ENCODE measurements at regions not wholly inside any gene's neighbourhood (a gene's known extent, or its start where the extent isn't known, plus 50 kb on each side); places are given as distances from the start of the nearest gene placed in this dataset.

- no peaks in the 10 kb centered on the region for H3K36me3 ChIP-seq
- no peaks in the 10 kb centered on the region for H3K9me3 ChIP-seq
- H3K4me1 ChIP-seq (replicated peaks) = no peaks in the 10 kb centered on the region
- no peak overlapping the region for H3K27ac ChIP-seq
- DNase-seq (ENCODE audit: low spot score) = no peak
- WGBS = 19% methylated on average over 2 of the region's 2 CpGs
- TF ChIP-seq POLR2AphosphoS5 (IDR thresholded peaks at IDR 0.05) (no peak), POLR2A (IDR thresholded peaks at IDR 0.05) (no peak), CTCF (IDR thresholded peaks at IDR 0.05) (no peak)
- intact Hi-C loops (cut with DNase I) = no loop called here
- no peak overlapping the region for H3K4me3 ChIP-seq
- no peaks in the 10 kb centered on the region for H3K27me3 ChIP-seq (replicated peaks; ENCODE audit: insufficient read depth)
These were observed 70.6 kb upstream of the C3orf80 start for GRCh38 chr3:160154596-160154995.

GRCh38 chr3:160157321-160157720, 67.9 kb upstream of the C3orf80 start:
- 100% methylated on average over 1 of the region's 1 CpG for WGBS
- H3K4me1 ChIP-seq (replicated peaks) = no peaks in the 10 kb centered on the region
- H3K4me3 ChIP-seq = no peak overlapping the region
- H3K27ac ChIP-seq = no peak overlapping the region
- no peaks in the 10 kb centered on the region for H3K36me3 ChIP-seq
- no peak for DNase-seq (ENCODE audit: low spot score)
- TF ChIP-seq POLR2AphosphoS5 (IDR thresholded peaks at IDR 0.05) = no peak
- no peak for TF ChIP-seq CTCF (IDR thresholded peaks at IDR 0.05)
- TF ChIP-seq POLR2A (IDR thresholded peaks at IDR 0.05) = no peak
- no peaks in the 10 kb centered on the region for H3K9me3 ChIP-seq
- H3K27me3 ChIP-seq (replicated peaks; ENCODE audit: insufficient read depth) = no peaks in the 10 kb centered on the region
- intact Hi-C loops (cut with DNase I) = no loop called here

DNA sequence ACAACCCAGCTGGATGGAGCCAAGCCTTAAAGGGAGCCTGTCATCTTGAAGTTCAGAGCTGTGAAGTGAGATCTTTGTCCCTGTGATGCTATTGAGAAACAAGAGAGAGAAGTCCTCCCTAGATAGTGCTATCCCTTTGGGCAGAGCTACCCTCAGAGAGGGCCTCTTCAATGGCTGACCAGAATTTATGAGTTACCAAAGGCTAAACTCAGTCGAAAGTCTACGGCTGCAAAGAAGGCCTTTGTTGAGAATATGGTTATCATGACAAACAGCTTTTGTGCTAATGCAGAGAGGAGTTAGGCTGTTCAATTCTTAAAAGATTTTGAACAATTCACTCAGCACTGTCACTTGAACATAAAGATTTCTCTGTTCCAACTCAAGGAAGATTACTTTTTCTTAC, 65.9 kb upstream of the C3orf80 start:
- H3K4me3 ChIP-seq = no peak overlapping the region
- H3K36me3 ChIP-seq = no peaks in the 10 kb centered on the region
- no peak overlapping the region for H3K27ac ChIP-seq
- DNase-seq (ENCODE audit: low spot score) = no peak
- 88% methylated on average over 2 of the region's 2 CpGs for WGBS
- TF ChIP-seq POLR2AphosphoS5 (IDR thresholded peaks at IDR 0.05) (no peak), POLR2A (IDR thresholded peaks at IDR 0.05) (no peak), CTCF (IDR thresholded peaks at IDR 0.05) (no peak)
- no peaks in the 10 kb centered on the region for H3K4me1 ChIP-seq (replicated peaks)
- no peaks in the 10 kb centered on the region for H3K27me3 ChIP-seq (replicated peaks; ENCODE audit: insufficient read depth)
- no peaks in the 10 kb centered on the region for H3K9me3 ChIP-seq
- intact Hi-C loops (cut with DNase I) = no loop called here

- no peaks in the 10 kb centered on the region for H3K27me3 ChIP-seq (replicated peaks; ENCODE audit: insufficient read depth)
- intact Hi-C loops (cut with DNase I) = no loop called here
- H3K4me1 ChIP-seq (replicated peaks) = no peaks in the 10 kb centered on the region
- no peaks in the 10 kb centered on the region for H3K36me3 ChIP-seq
- no peak overlapping the region for H3K4me3 ChIP-seq
- no peak for DNase-seq (ENCODE audit: low spot score)
- 93% methylated on average over 3 of the region's 3 CpGs for WGBS
- H3K9me3 ChIP-seq = no peaks in the 10 kb centered on the region
- H3K27ac ChIP-seq = no peak overlapping the region
- TF ChIP-seq CTCF (IDR thresholded peaks at IDR 0.05) (no peak), POLR2AphosphoS5 (IDR thresholded peaks at IDR 0.05) (no peak), POLR2A (IDR thresholded peaks at IDR 0.05) (no peak)
These were observed 65.4 kb upstream of the C3orf80 start for GRCh38 chr3:160159806-160160205.

DNA sequence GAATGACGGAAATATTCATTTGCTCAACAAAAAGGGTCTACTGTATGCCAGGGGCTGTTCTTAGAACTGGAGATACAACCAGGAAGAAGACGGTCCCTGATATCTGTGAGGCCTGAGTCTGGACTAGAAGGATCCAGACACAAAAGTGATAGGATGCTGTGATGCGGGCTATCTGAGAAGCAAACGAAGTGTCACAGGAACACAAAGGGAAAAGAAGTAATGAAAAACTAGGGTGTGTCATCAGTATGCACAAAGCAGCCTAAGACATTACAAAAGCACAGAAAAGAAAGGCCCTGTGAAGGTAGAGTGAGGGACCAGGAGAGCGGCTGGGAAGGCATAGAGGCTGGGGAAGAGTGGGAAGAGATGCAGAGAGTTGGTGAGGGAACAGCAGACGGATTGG, 63.3 kb upstream of the C3orf80 start:
- Histone ChIP-seq H3K9me3 (no peaks in the 10 kb centered on the region), H3K4me3 (no peak overlapping the region), H3K27me3 (replicated peaks; ENCODE audit: insufficient read depth) (no peaks in the 10 kb centered on the region), H3K36me3 (no peaks in the 10 kb centered on the region), H3K27ac (no peak overlapping the region), H3K4me1 (replicated peaks) (no peaks in the 10 kb centered on the region)
- DNase-seq (ENCODE audit: low spot score) = no peak
- 88% methylated on average over 6 of the region's 6 CpGs for WGBS
- no peak for TF ChIP-seq POLR2A (IDR thresholded peaks at IDR 0.05)
- no peak for TF ChIP-seq CTCF (IDR thresholded peaks at IDR 0.05)
- no peak for TF ChIP-seq POLR2AphosphoS5 (IDR thresholded peaks at IDR 0.05)
- intact Hi-C loops (cut with DNase I) = no loop called here

All from prostate gland (tissue), 2 donors.